NAMALWA (cell line): ENCODE measurements at regions not wholly inside any gene's neighbourhood (a gene's known extent, or its start where the extent isn't known, plus 50 kb on each side); places are given as distances from the start of the nearest gene placed in this dataset.

Experiments
- DNase-seq: peaks from one replicate; pipeline ENCODE4 v3.0.0-alpha.2; 2015; ENCODE audit warnings: low spot score

DNA sequence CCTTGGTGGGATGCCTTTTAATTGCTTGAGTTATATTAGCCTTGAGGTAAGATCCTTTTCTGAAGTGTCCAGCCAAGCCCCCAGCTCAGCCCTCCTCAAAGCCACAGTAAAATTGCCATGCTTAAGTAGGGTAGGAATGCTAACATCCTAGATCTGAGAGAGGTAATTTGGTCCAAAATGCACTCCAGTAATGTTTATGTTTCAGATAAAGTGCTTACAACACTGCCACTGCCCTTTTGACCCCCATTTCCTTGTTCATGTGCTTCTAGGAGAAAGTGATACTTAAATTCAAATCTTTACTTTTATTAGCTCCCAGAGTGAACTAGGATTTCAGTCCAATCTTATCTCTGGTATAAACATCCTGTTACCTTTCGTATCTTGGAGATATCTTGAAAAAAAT, 318.0 kb downstream of the BMP2 start:
- no peak for DNase-seq

DNA sequence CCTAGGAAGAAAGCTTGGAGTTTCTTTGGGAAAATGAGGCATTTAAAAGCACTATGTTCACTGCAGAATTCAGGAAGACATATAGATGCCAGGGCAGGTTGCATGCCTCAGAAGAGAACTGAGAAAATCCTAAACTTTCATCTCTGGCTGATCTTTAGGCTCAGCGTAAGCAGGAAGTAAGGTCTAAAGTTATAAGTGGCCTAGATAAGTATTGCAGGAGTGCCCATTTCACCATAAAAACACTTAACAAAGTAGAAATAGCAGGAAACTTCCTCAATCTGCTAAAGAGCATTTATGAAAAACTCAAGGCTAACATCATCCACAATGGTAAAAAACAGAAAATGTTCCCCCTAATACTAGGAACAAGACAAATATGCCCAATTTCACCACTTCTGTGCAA, 320.3 kb downstream of the BMP2 start:
- no peak for DNase-seq

DNA sequence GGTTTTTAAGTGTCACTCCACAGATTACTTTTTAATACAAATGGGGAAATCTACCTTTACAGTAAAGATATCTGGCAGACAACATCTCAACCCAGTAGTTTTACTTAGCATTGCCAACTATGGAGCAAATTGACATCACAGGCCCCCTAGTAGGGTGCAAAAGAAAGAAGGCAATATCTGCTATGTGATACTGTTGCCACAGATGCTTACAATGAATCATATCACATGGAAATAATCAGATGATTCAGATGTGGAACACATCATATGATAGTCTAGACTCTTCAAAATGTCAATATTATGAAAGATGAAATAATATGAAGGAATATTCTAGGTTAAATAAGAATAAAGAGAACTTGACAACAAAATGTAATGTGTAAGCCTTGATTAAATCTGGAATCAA, 322.5 kb downstream of the BMP2 start:
- DNase-seq: no peak

DNA sequence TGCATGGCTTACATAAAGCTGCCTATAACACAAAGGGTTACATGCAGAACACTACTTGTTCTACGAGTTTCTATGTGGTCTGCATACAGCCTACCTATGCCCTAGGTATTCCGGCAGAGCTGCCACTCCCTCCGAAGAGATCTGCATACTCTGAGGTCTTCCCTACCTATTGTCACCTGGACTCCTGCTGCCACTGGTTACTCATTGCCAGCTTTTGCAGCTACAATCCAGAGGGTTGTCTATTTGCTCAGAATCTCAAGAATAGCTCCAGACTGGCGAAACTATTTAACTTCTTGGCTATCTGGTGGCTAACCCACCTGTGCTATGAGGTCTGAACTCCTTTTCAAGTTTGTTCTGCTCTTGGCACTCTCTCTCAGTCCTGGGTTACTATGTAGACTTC, 323.3 kb downstream of the BMP2 start:
- no peak for DNase-seq

DNA sequence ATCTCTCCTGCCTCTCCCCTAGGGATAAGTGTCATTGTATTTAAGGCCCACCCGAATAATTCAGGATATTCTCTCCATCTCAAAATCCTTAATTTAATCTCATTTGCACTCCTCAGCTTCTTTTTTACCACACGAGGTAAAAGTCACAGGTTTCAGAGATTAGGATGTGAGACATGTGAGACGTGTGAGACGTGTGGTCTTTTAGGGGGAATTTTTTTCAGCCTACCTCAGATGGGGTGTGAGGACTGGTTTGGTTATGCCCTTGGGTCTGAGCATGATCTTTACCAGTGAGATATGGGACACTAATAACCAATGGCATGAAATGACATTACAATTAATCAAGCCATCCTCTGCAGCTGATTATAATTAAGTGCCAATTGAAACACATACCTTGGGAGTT, 324.2 kb downstream of the BMP2 start:
- no peak for DNase-seq

DNA sequence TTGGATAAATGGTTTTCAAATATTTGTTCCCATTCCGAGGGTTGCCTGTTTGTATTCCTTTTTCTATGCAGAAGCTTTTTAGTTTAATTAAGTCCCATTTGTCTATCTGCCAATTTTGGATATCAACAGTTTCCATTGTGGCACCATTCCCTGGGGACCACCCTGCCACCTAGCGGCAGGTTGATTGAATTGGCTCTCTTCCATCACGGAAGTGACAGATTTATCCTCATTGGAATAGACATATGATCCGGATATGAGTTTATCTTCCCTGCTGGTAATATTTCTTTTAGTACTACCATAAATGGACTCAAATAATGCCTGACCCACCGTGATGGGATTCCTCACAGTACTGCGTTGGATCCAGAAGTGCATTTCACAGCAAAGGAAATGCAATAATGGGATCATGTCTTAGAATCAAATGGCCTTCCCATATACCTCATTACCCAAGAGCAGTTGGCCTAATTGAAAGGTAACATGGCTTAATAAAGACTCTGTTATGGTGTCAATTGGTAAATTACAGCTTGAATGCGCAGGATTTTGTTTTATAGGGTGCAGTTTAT, 327.0 kb downstream of the BMP2 start:
- DNase-seq: peak; percentile 74

DNA sequence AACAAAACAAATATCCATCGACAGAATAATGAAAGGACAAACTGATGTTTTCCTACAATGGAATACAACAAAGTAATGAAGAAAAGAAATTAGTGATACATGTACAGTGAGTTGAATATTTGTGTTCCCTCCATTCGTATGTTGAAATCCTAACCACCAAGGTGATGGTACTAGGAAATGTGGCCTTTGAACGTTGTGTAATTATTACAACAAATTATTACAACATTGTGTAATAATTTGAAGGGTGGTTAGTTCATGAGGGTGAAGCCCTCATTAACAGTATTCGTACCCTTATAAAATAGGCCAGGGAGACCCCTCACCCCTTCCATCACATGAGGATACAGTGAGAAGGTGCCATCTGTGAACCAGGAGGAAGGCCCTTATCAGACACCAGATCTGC, 339.4 kb downstream of the BMP2 start:
- DNase-seq: no peak

DNA sequence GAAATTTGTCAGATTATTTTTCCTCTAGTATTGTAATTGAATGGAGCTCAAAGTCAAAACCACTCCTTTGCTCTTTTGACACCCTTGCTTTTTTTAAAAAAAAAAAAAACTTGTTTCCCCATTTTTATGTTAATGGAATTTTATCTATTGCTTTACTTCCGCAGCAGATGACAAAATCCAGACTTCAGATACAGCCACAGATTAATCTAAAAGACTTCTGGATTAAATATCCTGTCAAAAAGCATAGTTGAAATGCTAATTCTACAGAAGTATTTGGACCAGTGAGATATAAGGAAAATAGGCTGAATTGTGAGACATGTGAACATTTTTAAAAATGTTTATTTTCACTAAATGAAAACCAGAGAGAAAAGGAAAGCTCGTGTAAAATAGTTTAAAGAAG, 341.4 kb downstream of the BMP2 start:
- DNase-seq: no peak

DNA sequence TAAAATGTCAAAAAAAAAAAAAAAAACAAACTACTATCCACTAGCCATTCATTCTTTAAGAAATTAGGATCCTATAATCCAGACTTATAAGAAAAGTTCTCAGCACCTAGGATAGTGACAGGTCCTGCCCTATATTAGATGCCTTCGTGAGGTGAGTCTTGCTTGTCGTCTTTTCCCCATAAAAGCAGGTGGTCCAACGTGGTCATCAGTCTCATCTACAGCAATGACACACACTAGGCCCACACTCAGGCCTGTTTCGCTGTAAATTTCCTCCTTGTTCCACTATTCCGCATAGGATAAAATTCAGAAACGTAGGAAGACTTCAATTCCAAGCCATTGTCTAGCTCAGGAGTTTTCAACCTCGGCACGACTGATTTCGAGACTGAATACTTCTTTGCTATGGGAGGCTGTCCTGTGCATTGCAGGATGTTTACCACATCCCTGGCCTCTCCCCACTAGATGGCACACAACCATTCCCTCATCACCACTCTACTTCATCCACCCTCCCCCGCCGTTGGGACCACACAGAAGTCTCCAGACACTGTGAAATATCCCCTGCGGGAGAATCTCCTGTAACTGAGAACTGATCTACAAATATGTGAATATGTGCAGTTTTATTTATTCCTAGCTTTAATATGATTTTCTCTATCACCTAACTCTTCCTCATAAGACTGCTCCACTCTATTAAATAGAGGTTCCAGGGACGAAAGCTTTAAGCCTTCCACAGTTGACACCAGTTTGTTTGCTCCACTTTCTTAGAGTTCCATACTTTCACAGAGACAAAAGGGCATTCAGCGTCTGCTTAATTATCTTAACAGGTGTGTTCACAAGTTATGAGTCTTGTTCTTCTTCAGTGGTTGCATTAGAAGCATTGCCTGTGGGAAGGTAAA, 346.3 kb downstream of the BMP2 start:
- DNase-seq: peak; percentile 39

DNA sequence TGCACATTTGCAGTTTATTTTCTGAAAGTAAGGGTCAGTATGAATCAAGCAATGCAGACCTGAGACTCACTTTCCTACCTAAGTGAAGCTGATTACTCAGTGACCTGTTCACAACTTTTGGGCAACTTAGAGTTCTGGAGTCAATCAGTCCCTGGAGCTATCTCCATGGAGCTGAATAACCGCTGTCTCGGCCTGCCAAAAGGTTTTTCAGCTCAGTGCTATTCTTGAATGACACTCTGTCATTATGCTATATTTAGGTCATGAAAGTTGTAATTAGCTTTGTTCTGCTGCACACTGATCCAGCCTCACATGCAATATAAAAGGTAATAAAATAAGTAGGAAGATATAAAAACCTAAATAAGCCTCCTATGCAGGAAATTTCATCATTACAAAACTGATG, 356.0 kb downstream of the BMP2 start:
- no peak for DNase-seq

DNA sequence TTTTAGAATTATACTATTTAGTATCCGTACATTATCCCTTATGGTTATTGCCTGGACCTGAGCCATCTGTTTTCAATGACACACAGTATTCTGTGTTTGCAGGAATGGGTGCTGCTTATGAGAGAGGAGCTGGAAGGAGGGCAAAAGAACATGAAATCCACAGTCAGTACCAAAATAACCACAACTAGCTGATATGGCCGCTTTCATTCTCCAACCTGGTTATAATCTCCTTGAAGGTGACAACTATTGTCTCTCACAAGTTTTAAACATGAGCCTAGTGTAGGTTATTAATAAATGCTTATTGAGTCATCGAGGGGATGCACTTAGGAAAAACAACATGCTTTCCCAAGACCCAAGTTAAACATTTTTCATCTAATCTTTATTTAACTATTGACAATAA, 356.6 kb downstream of the BMP2 start:
- DNase-seq: no peak

DNA sequence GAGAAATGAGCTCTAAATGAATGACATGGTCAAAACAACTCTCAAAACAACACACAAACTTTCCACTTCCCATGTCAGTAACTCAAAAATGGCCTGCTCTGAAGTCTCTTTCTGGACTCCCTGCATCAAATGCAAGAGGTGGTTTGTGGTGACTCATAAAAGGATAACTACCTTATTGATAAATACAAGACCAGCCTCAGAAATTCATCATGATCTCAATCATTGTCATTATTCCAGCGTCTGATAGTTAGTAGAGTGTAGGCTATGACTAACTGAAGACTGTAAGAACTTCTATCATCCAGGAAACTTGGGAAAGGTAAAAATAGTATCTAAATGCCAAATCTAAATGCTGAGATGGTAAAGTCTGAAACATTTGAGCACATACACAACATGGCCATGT, 369.4 kb downstream of the BMP2 start:
- DNase-seq: no peak

DNA sequence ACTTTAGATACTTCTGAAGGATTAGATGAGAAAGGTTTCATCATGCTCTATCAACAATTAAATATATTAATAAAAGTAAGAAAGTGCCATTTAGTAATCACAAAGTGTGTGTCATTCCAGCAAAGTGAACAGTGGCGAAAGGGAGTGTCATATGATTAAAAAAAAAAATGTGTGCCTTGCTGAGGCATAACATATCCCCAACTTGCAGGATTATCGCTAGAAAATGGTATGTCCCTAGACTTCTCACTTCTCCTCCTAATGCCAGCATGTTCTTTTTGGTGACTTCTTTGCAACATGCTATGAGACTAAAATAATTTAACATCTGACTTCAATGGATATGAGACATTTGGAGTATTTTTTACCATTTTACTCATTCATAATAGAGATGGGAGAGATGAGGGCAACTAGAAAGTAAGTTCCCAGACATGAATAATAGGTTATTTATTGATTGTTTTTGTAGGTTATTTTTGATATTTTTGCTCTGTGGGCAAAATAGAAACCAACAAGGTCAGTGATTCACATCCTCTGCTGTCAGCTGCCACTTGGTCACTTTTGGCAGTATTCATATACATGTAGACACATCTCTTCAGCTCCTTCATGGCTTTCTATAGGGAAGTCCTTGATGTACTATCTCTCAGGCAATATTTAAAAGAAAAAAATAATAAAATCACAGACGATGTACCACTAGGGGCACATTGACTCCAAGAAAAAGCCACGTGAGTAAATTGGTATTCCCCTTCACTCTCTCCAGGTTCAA, 370.1 kb downstream of the BMP2 start:
- DNase-seq: peak; percentile 16

DNA sequence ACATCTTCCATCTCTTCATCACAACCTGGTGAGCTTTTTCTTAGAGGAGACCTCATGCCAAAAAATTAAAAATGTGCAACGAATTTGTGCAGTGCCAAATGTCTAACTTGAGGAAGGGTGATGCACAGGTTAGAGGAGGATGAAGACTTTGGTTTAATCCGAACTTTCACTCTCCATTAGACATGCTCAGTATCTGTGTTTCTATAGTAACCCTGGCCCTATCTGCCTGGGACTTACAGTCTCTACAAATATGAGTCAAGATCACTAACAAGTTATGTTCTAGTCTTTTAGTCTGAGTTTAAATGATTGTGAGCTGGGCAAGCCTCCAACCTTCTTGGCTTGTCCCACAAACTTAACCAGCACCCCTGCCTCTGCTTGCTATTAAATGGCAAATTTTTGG, 377.0 kb downstream of the BMP2 start:
- DNase-seq: no peak

DNA sequence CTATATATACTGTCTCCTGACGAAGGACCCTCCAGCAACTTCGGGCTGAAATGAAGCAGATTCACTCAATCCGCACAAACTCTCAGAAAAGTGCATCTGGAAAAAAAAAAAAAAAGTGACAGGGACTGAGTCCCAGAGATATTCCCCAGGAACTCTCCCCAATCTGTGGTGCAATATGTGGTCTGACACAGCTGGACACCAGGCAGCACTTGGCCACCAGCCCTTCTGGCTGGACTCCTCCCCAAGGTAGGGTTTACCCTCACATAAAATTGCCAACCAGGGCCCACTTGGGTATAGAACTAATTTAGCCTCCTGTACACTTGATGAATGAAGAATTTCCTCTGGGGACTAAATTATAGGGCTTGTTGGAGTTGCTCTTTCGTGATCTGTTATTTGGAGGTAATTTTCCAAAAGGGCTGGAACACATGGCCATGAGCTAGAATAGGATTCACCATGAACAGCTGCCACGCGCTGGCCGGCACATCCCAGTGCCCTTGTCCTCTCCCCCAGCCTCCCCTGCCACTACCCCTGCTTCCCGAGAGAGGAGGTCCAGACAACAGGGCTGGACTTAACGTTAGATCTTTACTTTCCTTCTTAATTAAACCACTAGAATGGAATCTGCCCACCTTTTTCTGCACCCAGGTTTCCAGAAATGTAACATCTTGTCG, 379.2 kb downstream of the BMP2 start:
- no peak for DNase-seq

DNA sequence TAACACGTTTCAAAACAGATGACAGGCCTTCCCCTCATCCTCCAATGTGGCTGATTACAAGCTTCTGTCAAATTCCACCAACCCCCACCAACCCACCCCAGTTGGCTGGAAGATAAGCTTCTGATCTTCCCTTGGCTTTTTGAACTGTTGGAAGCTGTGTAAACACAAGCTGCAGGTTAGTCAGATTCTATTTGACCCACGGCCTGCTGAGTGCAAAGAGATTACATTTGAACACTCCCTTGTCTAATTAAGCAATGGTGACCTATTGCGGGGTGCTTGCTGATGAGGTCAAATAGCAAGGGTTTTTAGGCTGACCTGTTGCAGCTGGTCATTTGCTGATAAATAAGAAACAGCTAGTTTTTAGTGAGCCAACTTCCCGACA, 379.7 kb downstream of the BMP2 start:
- DNase-seq: no peak

DNA sequence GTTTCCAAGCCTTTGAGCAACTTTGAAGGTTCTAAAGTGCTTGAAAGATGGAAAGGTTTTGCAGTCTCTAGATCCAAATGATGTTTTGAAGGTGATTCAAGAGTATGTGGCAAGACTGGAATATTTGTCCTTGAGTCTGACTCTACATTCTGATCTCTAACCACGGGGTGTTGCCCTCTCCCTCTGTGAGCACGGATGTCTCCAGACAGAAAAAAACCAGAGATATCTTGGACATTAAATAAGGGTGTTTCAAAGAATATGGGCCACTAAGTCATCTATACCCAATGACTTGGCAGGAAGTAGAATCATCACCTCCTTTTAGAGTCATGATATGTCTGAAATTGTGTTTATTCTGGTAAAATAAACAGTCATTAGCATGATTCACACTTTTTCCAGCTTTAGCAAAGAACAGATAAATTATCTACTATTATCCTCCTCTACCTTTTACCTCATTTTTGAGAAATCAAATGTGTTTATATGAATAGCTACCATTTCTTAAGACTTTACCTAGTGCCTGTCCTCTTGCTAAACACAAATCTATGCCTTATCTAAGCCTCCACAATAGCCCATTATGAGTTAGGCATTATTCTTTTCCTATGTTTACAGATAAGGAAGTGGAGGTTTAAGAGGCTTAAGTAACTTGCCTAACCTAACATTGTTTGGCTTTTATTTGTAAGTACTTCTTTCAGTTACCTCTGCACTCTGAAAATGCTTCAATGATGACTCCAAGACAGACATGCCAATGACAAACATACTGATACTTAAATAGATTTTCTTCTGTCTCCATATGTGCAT, 384.4 kb downstream of the BMP2 start:
- DNase-seq: no peak

DNA sequence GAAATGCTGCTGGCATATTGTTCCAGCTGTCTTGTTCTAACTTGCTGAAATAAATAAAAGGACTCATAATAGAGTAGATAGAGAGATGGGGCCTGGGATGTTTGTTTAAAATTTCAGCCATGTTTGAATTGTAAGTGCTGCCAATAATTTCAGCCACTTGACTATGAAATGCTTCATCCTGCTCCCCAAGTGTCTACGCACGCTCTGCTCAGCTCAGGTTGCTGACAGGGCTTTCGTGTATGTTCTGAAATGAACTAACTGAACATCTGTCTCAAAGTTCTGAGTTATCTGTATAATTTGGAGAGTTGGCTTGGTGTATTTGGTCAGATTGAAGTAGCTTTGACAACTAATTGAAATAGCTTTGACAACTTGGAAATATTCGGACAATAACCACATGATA, 387.8 kb downstream of the BMP2 start:
- no peak for DNase-seq

DNA sequence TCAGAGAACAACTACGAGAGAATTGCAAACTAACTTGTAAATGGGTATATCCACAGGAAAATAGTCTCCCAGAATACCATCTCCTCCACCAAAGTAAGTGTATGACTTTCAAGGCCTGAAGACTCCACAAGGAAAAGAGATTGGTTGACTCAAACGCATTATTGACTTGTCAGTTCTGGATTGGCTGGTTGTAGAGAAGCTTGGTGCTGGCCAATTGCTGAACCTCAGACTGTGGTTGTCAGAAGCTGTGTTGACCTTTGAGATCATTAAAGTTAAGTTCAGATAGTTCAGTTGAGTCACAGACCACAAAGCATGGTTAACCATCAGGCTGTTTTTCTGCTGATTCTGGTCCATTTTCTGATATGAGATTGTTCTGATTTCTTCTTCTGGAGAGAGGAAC, 388.3 kb downstream of the BMP2 start:
- no peak for DNase-seq

DNA sequence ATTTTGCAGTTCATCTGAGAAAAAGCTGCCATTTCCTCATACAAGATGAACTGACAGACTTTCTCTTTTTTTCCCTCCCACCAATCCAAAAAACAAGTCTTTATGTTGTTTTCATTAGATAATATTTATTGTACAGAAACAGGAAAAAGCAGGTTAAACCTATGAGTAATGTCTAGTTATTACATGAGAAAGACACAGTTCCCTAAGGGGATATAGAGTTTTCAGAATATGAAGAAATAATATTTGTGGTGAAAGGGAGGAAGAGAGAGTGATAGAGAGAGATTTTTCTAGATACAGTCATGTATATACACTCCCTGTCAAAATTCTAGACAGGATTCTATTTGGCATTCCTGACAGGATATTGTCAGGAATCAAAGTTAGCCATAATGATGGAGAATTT, 392.4 kb downstream of the BMP2 start:
- DNase-seq: no peak

DNA sequence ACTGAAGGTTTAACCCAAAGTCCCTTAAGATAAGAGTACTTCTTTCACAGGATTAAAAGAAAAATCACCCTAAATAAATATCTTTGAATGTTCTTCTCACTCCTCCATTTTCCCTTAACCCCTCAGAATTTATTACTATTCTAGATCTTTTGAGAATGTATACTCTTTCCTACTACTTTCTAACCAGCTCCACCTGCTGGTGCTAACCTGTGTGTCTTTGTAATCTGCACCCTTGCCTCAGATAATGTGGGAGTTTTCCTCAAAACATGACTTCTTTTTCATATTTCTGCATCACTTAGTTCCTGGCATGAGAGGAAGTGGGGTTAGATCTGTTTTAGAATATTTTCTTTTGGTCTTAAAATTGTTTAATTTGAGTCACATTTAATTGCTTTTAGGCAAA, 394.2 kb downstream of the BMP2 start:
- DNase-seq: peak; percentile 30

DNA sequence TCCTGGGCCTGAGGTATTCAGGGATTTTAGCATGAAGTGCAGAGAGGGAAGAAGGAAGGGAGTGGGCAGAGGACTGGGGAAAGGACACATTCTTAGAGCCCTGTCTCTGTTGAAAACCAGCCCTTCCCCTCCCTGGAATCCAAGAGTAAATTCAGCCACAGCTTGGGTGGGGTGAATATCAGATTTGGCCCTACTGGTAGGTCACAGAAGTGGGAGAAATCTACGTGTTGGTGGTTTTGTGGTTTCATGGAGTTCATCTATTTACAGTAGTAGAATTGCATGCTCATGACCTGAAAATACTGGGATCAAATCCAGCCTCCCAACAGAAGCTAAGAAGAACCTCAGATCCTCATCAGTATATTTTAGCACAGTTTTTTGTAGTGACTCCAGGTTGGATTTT, 404.4 kb downstream of the BMP2 start:
- no peak for DNase-seq
